Right atrium auricular region (tissue), 2 donors: ENCODE measurements at regions not wholly inside any gene's neighbourhood (a gene's known extent, or its start where the extent isn't known, plus 50 kb on each side); places are given as distances from the start of the nearest gene placed in this dataset.

Experiments used
- DNase-seq: peaks from one replicate; pipeline ENCODE4 v3.0.0-alpha.2; 2019; ENCODE audit warnings: low spot score
- H3K27ac ChIP-seq, 2 donors: fragments of 200-600 bp; sonication (generic); 1 replicate in 1 of 2; 2 replicates in 1 of 2; pipeline ENCODE4 v1.5.1; 2016 to 2019
- H3K27me3 ChIP-seq, 2 donors: fragments of 200-600 bp; sonication (generic); one replicate each; pipeline versions ENCODE4 v1.5.1 to v1.6.0; 2017 to 2019
- H3K36me3 ChIP-seq: fragments of 200-600 bp; sonication (generic); one replicate; pipeline ENCODE4 v1.5.1; 2016
- H3K4me1 ChIP-seq, 2 donors: fragments of 200-600 bp; sonication (generic); one replicate each; pipeline versions ENCODE4 v1.5.1 to v1.6.0; 2017 to 2019
- H3K4me3 ChIP-seq, 2 donors: fragments of 200-600 bp; sonication (generic); 1 replicate in 1 of 2; 2 replicates in 1 of 2; pipeline ENCODE4 v1.5.1; 2017 to 2019; ENCODE audit warnings: mild to moderate bottlenecking in 1 of 2, moderate library complexity in 1 of 2
- H3K9me3 ChIP-seq, 2 donors: fragments of 200-600 bp; sonication (generic); one replicate each; pipeline ENCODE4 v1.5.1; 2019
- TF ChIP-seq, protein P1 (sequence below), 2 donors: fragments of 200-600 bp; sonication (generic); IDR thresholded peaks; one replicate each; pipeline ENCODE4 v1.5.1; 2019; ENCODE audit warnings: antibody characterized with exemption in 2 of 2

DNA sequence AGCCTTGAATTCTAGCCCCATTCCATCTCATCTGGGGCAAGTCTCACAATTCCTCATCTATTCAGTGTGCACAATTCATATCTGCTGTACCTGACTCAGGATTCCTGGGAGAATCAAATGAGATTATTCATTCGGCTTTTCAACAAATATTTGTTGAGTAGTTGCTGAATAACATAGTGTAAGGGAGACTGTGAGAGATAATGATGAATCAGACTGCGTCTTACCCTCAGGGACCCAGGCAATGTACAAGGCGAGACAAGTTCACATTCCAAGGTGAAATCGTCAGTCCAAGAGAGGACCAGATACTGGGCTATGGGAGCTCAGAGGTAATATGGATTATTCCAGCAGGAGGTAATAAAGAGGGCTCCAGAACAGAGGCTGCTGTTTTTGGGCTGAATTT is 67.8 kb upstream of the SMYD2 start:
- Histone ChIP-seq H3K27ac (no peak overlapping the region), H3K4me3 (no peak overlapping the region), H3K27me3 (no peaks in the 10 kb centered on the region), H3K36me3 (no peaks in the 10 kb centered on the region), H3K9me3 (no peaks in the 10 kb centered on the region), H3K4me1 (peaks cover 0 to 5% of the 10 kb centered on the region in 2 donors)
- TF ChIP-seq, protein P1, sequence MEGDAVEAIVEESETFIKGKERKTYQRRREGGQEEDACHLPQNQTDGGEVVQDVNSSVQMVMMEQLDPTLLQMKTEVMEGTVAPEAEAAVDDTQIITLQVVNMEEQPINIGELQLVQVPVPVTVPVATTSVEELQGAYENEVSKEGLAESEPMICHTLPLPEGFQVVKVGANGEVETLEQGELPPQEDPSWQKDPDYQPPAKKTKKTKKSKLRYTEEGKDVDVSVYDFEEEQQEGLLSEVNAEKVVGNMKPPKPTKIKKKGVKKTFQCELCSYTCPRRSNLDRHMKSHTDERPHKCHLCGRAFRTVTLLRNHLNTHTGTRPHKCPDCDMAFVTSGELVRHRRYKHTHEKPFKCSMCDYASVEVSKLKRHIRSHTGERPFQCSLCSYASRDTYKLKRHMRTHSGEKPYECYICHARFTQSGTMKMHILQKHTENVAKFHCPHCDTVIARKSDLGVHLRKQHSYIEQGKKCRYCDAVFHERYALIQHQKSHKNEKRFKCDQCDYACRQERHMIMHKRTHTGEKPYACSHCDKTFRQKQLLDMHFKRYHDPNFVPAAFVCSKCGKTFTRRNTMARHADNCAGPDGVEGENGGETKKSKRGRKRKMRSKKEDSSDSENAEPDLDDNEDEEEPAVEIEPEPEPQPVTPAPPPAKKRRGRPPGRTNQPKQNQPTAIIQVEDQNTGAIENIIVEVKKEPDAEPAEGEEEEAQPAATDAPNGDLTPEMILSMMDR (IDR thresholded peaks at IDR 0.05), result no peak
- DNase-seq, result no peak

DNA sequence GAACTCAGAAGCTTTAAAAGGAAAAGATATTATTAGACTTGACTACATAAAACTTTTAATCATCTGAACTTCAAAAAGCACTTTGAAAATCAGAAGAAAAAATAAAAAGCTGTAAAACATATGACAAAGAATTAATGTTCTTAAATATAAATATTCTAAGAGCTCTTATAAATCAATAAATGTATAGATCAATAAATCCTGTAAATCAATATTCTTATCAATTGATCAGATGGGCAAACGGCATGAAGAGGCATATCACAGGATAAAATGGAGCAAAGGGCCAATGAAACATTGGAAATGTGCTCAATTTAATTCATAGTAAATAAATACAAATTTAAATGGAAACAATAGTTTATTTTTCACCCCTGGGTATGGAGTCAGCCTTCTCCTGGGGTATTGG is 66.1 kb upstream of the SMYD2 start:
- peaks cover 0 to 5% of the 10 kb centered on the region in 2 donors for H3K4me1 ChIP-seq
- TF ChIP-seq, protein P1 (IDR thresholded peaks at IDR 0.05), result no peak
- H3K36me3 ChIP-seq, result no peaks in the 10 kb centered on the region
- no peak overlapping the region for H3K4me3 ChIP-seq
- no peak overlapping the region for H3K27ac ChIP-seq
- peaks cover 0 to 6% of the 10 kb centered on the region in 2 donors for H3K27me3 ChIP-seq
- DNase-seq, result no peak
- H3K9me3 ChIP-seq, result no peaks in the 10 kb centered on the region

DNA sequence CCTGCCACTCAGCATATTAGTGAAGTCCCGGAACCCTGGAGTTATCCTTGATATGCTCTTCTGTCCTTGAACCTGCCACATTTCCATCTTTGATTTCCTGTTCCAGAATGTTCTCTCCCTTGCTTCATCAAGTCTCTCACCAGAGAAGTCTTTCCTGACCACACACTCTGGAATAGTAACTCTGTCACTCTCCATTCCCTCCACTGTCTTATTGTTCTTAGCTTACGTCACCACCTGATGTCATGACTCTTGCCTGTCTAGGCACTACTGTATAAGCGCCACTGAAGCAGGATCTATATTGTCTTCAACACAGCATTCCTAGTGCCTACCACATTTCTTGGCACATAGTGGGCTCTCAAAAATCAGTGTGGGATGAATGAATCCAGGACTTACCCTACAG is 65.4 kb upstream of the SMYD2 start:
- TF ChIP-seq, protein P1 (IDR thresholded peaks at IDR 0.05), result no peak
- peaks cover 0 to 5% of the 10 kb centered on the region in 2 donors for H3K4me1 ChIP-seq
- H3K27me3 ChIP-seq, result peaks cover 0 to 10% of the 10 kb centered on the region in 2 donors
- H3K9me3 ChIP-seq, result no peaks in the 10 kb centered on the region
- no peak for DNase-seq
- no peak overlapping the region for H3K4me3 ChIP-seq
- H3K27ac ChIP-seq, result no peak overlapping the region
- H3K36me3 ChIP-seq, result no peaks in the 10 kb centered on the region

- peaks cover 0 to 5% of the 10 kb centered on the region in 2 donors for H3K4me1 ChIP-seq
- TF ChIP-seq, protein P1 (IDR thresholded peaks at IDR 0.05), result no peak
- H3K4me3 ChIP-seq, result no peak overlapping the region
- H3K36me3 ChIP-seq, result no peaks in the 10 kb centered on the region
- DNase-seq, result no peak
- no peaks in the 10 kb centered on the region for H3K9me3 ChIP-seq
- H3K27me3 ChIP-seq, result peaks cover 0 to 10% of the 10 kb centered on the region in 2 donors
- H3K27ac ChIP-seq, result no peak overlapping the region
These were observed 64.9 kb upstream of the SMYD2 start for GRCh38 chr1:214216021-214216420.

DNA sequence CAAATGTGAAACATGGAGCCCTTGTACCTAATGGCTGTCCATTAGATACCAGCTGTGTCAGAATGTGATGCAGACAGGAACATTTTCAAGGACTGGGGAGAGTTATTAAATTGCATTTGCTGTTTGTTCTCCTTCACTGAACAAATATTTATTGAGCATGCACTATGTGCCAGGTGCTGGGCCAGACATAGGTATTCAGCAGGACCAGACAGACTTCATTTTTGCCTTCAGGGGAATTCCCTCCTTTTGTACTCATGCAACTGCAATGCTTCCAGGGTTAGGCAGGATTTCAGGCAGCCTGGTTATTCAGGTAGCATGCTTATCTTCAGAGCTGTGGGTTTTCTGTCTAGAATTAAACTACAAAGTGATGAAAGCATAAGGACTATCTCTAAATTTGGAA is 64.2 kb upstream of the SMYD2 start:
- DNase-seq, result no peak
- H3K27me3 ChIP-seq, result peaks cover 0 to 10% of the 10 kb centered on the region in 2 donors
- H3K4me1 ChIP-seq, result peaks cover 0 to 5% of the 10 kb centered on the region in 2 donors
- no peaks in the 10 kb centered on the region for H3K36me3 ChIP-seq
- H3K9me3 ChIP-seq, result no peaks in the 10 kb centered on the region
- H3K27ac ChIP-seq, result no peak overlapping the region
- H3K4me3 ChIP-seq, result no peak overlapping the region
- TF ChIP-seq, protein P1 (IDR thresholded peaks at IDR 0.05), result no peak

GRCh38 chr1:214219902-214220301 is 61.1 kb upstream of the SMYD2 start:
- no peaks in the 10 kb centered on the region for H3K36me3 ChIP-seq
- no peak for DNase-seq
- H3K4me1 ChIP-seq, result peaks cover 0 to 8% of the 10 kb centered on the region in 2 donors
- H3K9me3 ChIP-seq, result no peaks in the 10 kb centered on the region
- TF ChIP-seq, protein P1 (IDR thresholded peaks at IDR 0.05), result no peak
- no peak overlapping the region for H3K27ac ChIP-seq
- H3K4me3 ChIP-seq, result no peak overlapping the region
- H3K27me3 ChIP-seq, result peaks cover 0 to 10% of the 10 kb centered on the region in 2 donors
